ENCODE measurements at regions not wholly inside any gene's neighbourhood (a gene's known extent, or its start where the extent isn't known, plus 50 kb on each side); places are given as distances from the start of the nearest gene placed in this dataset.

DNA sequence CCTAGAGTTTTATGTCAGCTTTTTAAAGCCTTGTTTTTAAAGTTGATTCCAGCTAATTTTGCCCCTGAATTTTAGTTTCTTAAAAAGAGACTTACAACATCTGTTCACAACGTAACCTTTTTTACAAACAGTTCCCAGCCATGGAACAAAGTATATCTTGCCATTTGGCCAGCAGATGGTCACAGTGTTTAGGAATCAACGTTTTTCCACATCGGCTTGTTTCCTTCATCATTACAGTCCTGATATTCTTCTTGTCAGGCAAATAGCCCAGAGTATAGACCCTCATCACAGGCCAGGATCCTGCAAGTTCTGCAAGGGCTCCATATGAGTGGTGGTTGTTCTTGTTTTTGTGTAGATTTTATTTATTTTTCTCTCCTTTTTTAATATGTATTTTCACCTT, 341.7 kb upstream of the HTR1E start:
- no peaks in the 10 kb centered on the region for H3K27me3 ChIP-seq (replicated peaks; ENCODE audit: insufficient read depth)
- no peaks in the 10 kb centered on the region for H3K4me1 ChIP-seq (replicated peaks)
- H3K9me3 ChIP-seq, result no peaks in the 10 kb centered on the region
- 53% methylated on average over 3 of the region's 3 CpGs for WGBS
- H3K36me3 ChIP-seq, result no peaks in the 10 kb centered on the region
- DNase-seq (ENCODE audit: low spot score), result no peak
- TF ChIP-seq POLR2AphosphoS5 (IDR thresholded peaks at IDR 0.05), result no peak
- TF ChIP-seq CTCF (IDR thresholded peaks at IDR 0.05), result no peak
- TF ChIP-seq POLR2A (IDR thresholded peaks at IDR 0.05), result no peak
- H3K4me3 ChIP-seq, result no peak overlapping the region
- no peak overlapping the region for H3K27ac ChIP-seq
- intact Hi-C loops (cut with DNase I), result no loop called here

DNA sequence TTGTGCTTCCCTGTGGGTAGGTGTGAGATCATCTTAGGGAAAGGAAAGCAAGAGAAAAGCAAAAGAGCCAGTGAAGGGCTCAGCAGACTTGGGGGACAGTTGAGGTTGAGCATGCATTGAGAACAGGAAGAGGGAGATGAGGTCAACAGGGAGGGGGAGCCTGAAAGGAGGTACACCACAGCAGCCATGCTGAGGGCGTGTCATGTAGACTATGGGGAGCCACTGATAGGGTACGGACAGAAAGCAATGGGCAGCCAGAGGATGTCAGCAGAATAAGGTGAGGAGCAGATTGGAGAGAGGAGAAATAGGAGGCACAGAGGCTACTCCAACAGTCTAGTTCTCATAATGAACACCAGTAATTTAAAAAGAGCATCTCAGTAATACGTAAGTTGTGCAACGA, 351.1 kb upstream of the HTR1E start:
- DNase-seq (ENCODE audit: low spot score), result no peak
- Histone ChIP-seq H3K36me3 (no peaks in the 10 kb centered on the region), H3K27ac (no peak overlapping the region), H3K9me3 (no peaks in the 10 kb centered on the region), H3K4me3 (no peak overlapping the region), H3K4me1 (replicated peaks) (no peaks in the 10 kb centered on the region), H3K27me3 (replicated peaks; ENCODE audit: insufficient read depth) (no peaks in the 10 kb centered on the region)
- WGBS, result 89% methylated on average over 4 of the region's 4 CpGs
- TF ChIP-seq POLR2AphosphoS5 (IDR thresholded peaks at IDR 0.05) (no peak), CTCF (IDR thresholded peaks at IDR 0.05) (no peak), POLR2A (IDR thresholded peaks at IDR 0.05) (no peak)
- intact Hi-C loops (cut with DNase I), result no loop called here

DNA sequence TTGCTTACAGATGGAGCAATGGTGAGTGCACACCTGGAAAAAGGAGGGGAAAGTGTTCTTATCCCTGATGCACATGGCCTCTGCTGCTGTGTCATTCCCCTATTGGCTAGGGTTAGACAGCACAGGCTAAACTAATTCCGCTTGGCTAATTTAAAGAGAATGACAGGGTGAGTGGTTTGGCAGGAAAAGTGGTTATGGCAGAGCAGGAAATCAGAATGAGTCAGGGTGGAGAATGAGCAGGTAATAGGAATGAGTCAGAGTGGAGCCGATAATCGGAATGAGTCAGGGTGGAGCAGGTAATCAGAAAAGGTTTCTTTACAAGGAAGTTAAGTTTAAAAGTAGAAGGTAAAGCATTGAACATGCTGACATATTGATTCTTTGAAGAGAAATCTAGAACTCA, 355.5 kb upstream of the HTR1E start:
- no peak overlapping the region for H3K4me3 ChIP-seq
- WGBS, result 93% methylated on average over 3 of the region's 3 CpGs
- no peaks in the 10 kb centered on the region for H3K4me1 ChIP-seq (replicated peaks)
- intact Hi-C loops (cut with DNase I), result no loop called here
- H3K9me3 ChIP-seq, result no peaks in the 10 kb centered on the region
- no peaks in the 10 kb centered on the region for H3K36me3 ChIP-seq
- H3K27me3 ChIP-seq (replicated peaks; ENCODE audit: insufficient read depth), result no peaks in the 10 kb centered on the region
- no peak for DNase-seq (ENCODE audit: low spot score)
- no peak for TF ChIP-seq POLR2AphosphoS5 (IDR thresholded peaks at IDR 0.05)
- H3K27ac ChIP-seq, result no peak overlapping the region

DNA sequence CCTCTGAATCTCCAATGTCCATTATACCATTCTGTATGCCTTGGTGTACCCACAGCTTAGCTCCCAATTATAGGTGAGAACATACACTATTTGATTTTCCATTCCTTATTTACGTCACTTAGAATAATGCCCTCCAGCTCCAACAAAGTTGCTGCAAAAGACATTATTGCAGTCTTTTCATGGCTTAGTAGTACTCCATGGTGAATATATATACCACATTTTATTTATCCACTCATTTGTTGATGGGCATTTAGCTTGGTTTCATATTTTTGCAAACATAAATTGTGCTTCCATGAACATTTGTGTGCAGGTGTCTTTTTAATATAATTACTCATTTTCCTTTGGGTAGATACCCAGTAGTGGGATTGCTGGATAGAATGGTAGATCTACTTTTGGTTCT, 374.1 kb upstream of the HTR1E start:
- TF ChIP-seq CTCF (IDR thresholded peaks at IDR 0.05), result no peak
- no peak for TF ChIP-seq POLR2A (IDR thresholded peaks at IDR 0.05)
- no peak for TF ChIP-seq POLR2AphosphoS5 (IDR thresholded peaks at IDR 0.05)
- Histone ChIP-seq H3K4me1 (replicated peaks) (no peaks in the 10 kb centered on the region), H3K9me3 (no peaks in the 10 kb centered on the region)

DNA sequence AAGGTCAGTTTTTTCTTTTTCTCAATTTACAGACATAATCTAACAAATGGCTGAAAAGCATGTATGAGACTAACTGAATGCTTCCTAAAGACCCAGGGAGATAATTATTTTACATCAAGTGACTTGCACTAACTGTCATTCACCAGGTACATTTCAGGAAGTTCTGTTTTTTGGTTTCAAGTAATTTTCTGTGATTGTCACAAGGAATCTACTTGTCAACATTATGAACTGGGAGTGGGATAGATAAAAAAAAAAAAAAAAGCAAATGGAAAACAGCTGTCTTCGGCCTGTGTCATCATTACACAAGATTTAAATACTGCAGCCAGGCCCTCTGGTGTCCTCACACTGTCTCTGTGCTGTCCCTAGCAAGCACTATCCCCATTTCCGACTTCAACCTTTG, 379.0 kb upstream of the HTR1E start:
- H3K9me3 ChIP-seq, result no peaks in the 10 kb centered on the region
- DNase-seq (ENCODE audit: low spot score), result no peak
- no peak overlapping the region for H3K4me3 ChIP-seq
- intact Hi-C loops (cut with DNase I), result no loop called here
- no peak for TF ChIP-seq POLR2A (IDR thresholded peaks at IDR 0.05)
- H3K27ac ChIP-seq, result no peak overlapping the region
- 72% methylated on average over 2 of the region's 2 CpGs for WGBS
- H3K27me3 ChIP-seq (replicated peaks; ENCODE audit: insufficient read depth), result no peaks in the 10 kb centered on the region
- H3K4me1 ChIP-seq (replicated peaks), result no peaks in the 10 kb centered on the region
- H3K36me3 ChIP-seq, result no peaks in the 10 kb centered on the region

More for the DNA sequence above, 374.1 kb upstream of the HTR1E start:
- WGBS, result 93% methylated on average over 1 of the region's 1 CpG
- Histone ChIP-seq H3K4me3 (no peak overlapping the region), H3K27ac (no peak overlapping the region), H3K36me3 (no peaks in the 10 kb centered on the region), H3K27me3 (replicated peaks; ENCODE audit: insufficient read depth) (no peaks in the 10 kb centered on the region)
- intact Hi-C loops (cut with DNase I), result no loop called here
- no peak for DNase-seq (ENCODE audit: low spot score)

- H3K4me3 ChIP-seq, result no peak overlapping the region
- H3K27ac ChIP-seq, result no peak overlapping the region
- no peaks in the 10 kb centered on the region for H3K27me3 ChIP-seq (replicated peaks; ENCODE audit: insufficient read depth)
- no peaks in the 10 kb centered on the region for H3K4me1 ChIP-seq (replicated peaks)
- no peaks in the 10 kb centered on the region for H3K9me3 ChIP-seq
- DNase-seq (ENCODE audit: low spot score), result no peak
- no peaks in the 10 kb centered on the region for H3K36me3 ChIP-seq
- intact Hi-C loops (cut with DNase I), result no loop called here
- TF ChIP-seq POLR2A (IDR thresholded peaks at IDR 0.05) (no peak), CTCF (IDR thresholded peaks at IDR 0.05) (no peak), POLR2AphosphoS5 (IDR thresholded peaks at IDR 0.05) (no peak)
- WGBS, result 66% methylated on average over 2 of the region's 2 CpGs
Observed at GRCh38 chr6:86537292-86537861, 400.0 kb upstream of the HTR1E start.

Data from prostate gland (tissue), 2 donors.